Right renal pelvis (tissue), 4 donors: ENCODE measurements at regions not wholly inside any gene's neighbourhood (a gene's known extent, or its start where the extent isn't known, plus 50 kb on each side); places are given as distances from the start of the nearest gene placed in this dataset.
A peak's percentile ranks its signal among the peaks of the same experiment; 100 is the strongest.
"Not testable (repeated sequence)": the region's sequence is repeated elsewhere in the genome, so short reads cannot be mapped to it uniquely, and the experiment has no call there.

Experiments
- DNase-seq, 4 donors: peaks; one replicate each; pipeline ENCODE4 v3.0.0-alpha.2; 2013; ENCODE audit warnings: low read depth in 4 of 4, low spot score in 3 of 4, missing footprints in 1 of 4

DNA sequence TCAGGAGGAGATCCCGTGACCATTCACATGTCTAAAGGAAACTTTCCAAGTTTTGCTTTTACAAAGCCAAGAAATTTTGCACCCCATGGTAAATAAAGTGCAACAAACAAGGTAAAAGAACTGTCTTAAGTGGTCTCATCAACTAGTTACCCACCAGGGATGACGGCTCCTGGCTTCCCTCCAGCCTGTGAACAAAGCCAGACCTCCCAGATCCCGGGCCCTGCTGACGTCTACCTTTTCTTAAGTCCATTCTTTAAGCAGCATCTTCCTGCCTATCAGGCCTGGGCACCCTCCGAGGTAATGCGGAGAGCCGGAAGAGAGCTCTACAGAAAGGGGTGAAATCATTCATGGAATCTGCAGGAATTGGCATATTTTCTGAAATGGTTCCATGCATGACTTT lies 58.0 kb upstream of the DAAM1 start:
- DNase-seq = no peak

GRCh38 chr14:59131938-59132795 lies 56.3 kb upstream of the DAAM1 start:
- no peak for DNase-seq

GRCh38 chr14:59132796-59133494 lies 55.5 kb upstream of the DAAM1 start:
- DNase-seq = peak in 1 of 4 donors; percentile 55

- no peak for DNase-seq
Observed at GRCh38 chr14:59133709-59134108, 54.8 kb upstream of the DAAM1 start.

DNA sequence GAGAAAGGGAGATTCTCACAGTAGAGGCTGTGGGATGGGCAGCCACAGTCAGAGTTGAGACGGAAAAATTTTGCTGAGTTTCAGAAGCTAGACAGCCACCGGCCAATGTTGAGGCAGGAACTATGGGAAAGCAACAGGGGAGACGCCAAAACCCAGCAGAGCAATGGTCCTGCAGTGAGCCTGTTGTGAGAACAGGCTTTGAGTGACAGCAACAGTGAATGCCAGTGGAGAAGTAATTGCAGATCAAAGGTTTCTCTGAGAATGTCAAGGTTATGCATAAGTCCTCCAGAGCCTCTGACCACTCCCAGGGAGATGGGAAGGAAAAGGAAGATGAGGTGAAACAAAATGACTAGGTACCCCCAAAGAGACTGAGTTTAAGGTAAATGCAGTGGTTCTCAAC lies 54.2 kb upstream of the DAAM1 start:
- DNase-seq = no peak

- DNase-seq = no peak
Observed at GRCh38 chr14:59137256-59137655, 51.2 kb upstream of the DAAM1 start.

DNA sequence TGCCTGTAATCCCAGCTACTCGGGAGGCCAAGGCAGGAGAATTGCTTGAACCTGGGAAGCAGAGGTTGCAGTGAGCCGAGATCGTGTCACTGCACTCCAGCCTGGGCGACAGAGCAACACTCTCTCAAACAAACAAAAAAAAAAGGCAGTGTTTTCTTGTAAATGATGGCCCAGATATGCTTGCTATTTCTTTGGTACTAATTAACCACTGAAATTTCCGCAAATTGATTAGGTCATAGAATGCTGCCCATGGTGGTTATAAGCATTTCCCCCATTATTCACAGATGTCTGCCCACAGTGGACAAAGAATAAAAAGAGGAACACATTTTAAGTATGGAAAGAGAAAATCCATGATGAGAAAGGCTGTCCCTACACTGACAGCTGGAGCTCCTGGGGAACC lies 49.9 kb upstream of the DAAM1 start:
- not testable (repeated sequence) for DNase-seq
